Stimulated activated CD8-positive, alpha-beta memory T cell treated with anti-CD3 and anti-CD28 coated beads, Interleukin-15, amount 100 ng/mL, for 48 hours (primary cell): ENCODE measurements at regions not wholly inside any gene's neighbourhood (a gene's known extent, or its start where the extent isn't known, plus 50 kb on each side); places are given as distances from the start of the nearest gene placed in this dataset.

Source experiments
- DNase-seq, 2 donors: peaks; one replicate each; pipeline ENCODE4 v3.0.0-alpha.2; 2020; ENCODE audit warnings: low read depth in 2 of 2

GRCh38 chr15:38885001-38885400 lies 320.4 kb upstream of the RASGRP1 start:
- DNase-seq = no peak

- no peak for DNase-seq
Observed at GRCh38 chr15:38885471-38885952, 320.9 kb upstream of the RASGRP1 start.

GRCh38 chr15:38886315-38887163 lies 321.9 kb upstream of the RASGRP1 start:
- no peak for DNase-seq

GRCh38 chr15:38888701-38889221 lies 324.1 kb upstream of the RASGRP1 start:
- DNase-seq = no peak

GRCh38 chr15:38890194-38890593 lies 325.6 kb upstream of the RASGRP1 start:
- DNase-seq = no peak

- DNase-seq = no peak
Observed at GRCh38 chr15:38893925-38894242, 329.3 kb upstream of the RASGRP1 start.

- DNase-seq = no peak
Observed at GRCh38 chr15:38894243-38894948, 329.8 kb upstream of the RASGRP1 start.

GRCh38 chr15:38895326-38896255 lies 331.0 kb upstream of the RASGRP1 start:
- DNase-seq = no peak

GRCh38 chr15:38896647-38897046 lies 332.0 kb upstream of the RASGRP1 start:
- no peak for DNase-seq

GRCh38 chr15:38897551-38897950 lies 332.9 kb upstream of the RASGRP1 start:
- no peak for DNase-seq

GRCh38 chr15:38898236-38898635 lies 333.6 kb upstream of the RASGRP1 start:
- no peak for DNase-seq

GRCh38 chr15:38899300-38899699 lies 334.7 kb upstream of the RASGRP1 start:
- DNase-seq = no peak

- DNase-seq = no peak
Observed at GRCh38 chr15:38904298-38904697, 339.7 kb upstream of the RASGRP1 start.

- no peak for DNase-seq
Observed at GRCh38 chr15:38905632-38906031, 341.0 kb upstream of the RASGRP1 start.

GRCh38 chr15:38920966-38921365 lies 356.4 kb upstream of the RASGRP1 start:
- no peak for DNase-seq

- no peak for DNase-seq
Observed at GRCh38 chr15:38921471-38921870, 356.9 kb upstream of the RASGRP1 start.

GRCh38 chr15:38928431-38928830 lies 363.8 kb upstream of the RASGRP1 start:
- DNase-seq = no peak

GRCh38 chr15:38930851-38931572 lies 366.4 kb upstream of the RASGRP1 start:
- DNase-seq = no peak

- no peak for DNase-seq
Observed at GRCh38 chr15:38941399-38941953, 376.9 kb upstream of the RASGRP1 start.

- no peak for DNase-seq
Observed at GRCh38 chr15:38944536-38944935, 379.9 kb upstream of the RASGRP1 start.
